K562 (cell line): ENCODE measurements at regions not wholly inside any gene's neighbourhood (a gene's known extent, or its start where the extent isn't known, plus 50 kb on each side); places are given as distances from the start of the nearest gene placed in this dataset.

Experiments used
- ATAC-seq: fragments of 200-7000 bp; cut with Tn5 transposase; 3 replicates; pipeline ENCODE4 v1.9.1; 2020; ENCODE audit warnings: moderate library complexity
- BruUV-seq: library from RNA; stranded (reverse); fragments of 400-500 nt; replicated peaks from 2 replicates; lab custom pipeline; 2021; lab: Mats Ljungman, UMichigan
- CTCF ChIA-PET: fragments of 300-600 bp; formaldehyde crosslinking; extraction: SDS; loops from one replicate; lab custom pipeline; 2021; ENCODE audit warnings: low intra/inter-chr PET ratio; lab: Yijun Ruan, JAX
- POLR2A ChIA-PET: fragments of 300-600, 350-650 bp; sonication (Branson Sonifier 250); formaldehyde crosslinking; extraction: SDS; loops from one replicate; lab custom pipeline; 2021; ENCODE audit warnings: antibody characterized with exemption, inconsistent platforms; lab: Yijun Ruan, JAX
- DNase-seq, 4 experiments: peaks; one replicate each; pipeline versions ENCODE4 v3.0.0 to v3.0.0-alpha.2; 2011 to 2018; ENCODE audit warnings: low spot score in 3 of 4, mixed read lengths in 3 of 4; ENCODE audit errors: extremely low read depth in 1 of 4
- FAIRE-seq: peaks from 2 replicates; lab custom pipeline; 2011; peaks lifted over from hg19 to GRCh38; lab: Jason Lieb, UNC
- H2AFZ ChIP-seq: 2 replicates; pipeline ENCODE4 v1.6.0; 2011; ENCODE audit warnings: low read depth, low read length, control low read depth, inconsistent platforms
- H3K27ac ChIP-seq: fragments of 200-600 bp; 3 replicates; pipeline ENCODE4 v1.8.0; 2011; ENCODE audit warnings: low read depth, mild to moderate bottlenecking, control low read depth, inconsistent platforms, low read length, moderate library complexity, mixed read lengths; ENCODE audit errors: extremely low read depth
- H3K27me3 ChIP-seq, 2 experiments: fragments of 300-600 bp in 1 of 2; 2 replicates in 1 of 2; 3 replicates in 1 of 2; pipeline versions ENCODE4 v1.6.0 to v1.8.0; 2011; ENCODE audit warnings: inconsistent platforms in 2 of 2, low read length in 2 of 2, mild to moderate bottlenecking in 1 of 2, mixed read lengths in 1 of 2, moderate library complexity in 1 of 2; ENCODE audit not compliant: control insufficient read depth in 2 of 2, insufficient read depth in 2 of 2
- H3K36me3 ChIP-seq: fragments of 300-600 bp; 3 replicates; pipeline ENCODE4 v1.8.0; 2011; ENCODE audit warnings: mild to moderate bottlenecking, low read length, inconsistent platforms; ENCODE audit not compliant: control insufficient read depth, insufficient read depth
- H3K4me1 ChIP-seq, 2 experiments: fragments of 200-600 bp in 1 of 2; replicated peaks in 1 of 2; 2 replicates in 1 of 2; 3 replicates in 1 of 2; pipeline versions ENCODE4 v1.5.1 to v1.8.0; 2011; ENCODE audit warnings: inconsistent platforms in 2 of 2, low read length in 2 of 2, mild to moderate bottlenecking in 1 of 2, mixed read lengths in 1 of 2, moderate library complexity in 1 of 2; ENCODE audit not compliant: control insufficient read depth in 2 of 2, insufficient read depth in 2 of 2
- H3K4me2 ChIP-seq: 2 replicates; pipeline ENCODE4 v1.6.1; 2011; ENCODE audit warnings: low read length, control low read depth, inconsistent platforms, mixed read lengths; ENCODE audit not compliant: insufficient read depth
- H3K4me3 ChIP-seq: fragments of 200-600 bp; sonication (generic), shearing (Covaris generic); 2 replicates; pipeline ENCODE4 v1.5.1; 2016; ENCODE audit warnings: control low read depth, inconsistent platforms
- H3K79me2 ChIP-seq: fragments of 200-600 bp; 3 replicates; pipeline ENCODE4 v1.8.0; 2011; ENCODE audit warnings: low read length, inconsistent platforms; ENCODE audit not compliant: control insufficient read depth, insufficient read depth
- H3K9ac ChIP-seq, 2 experiments: 2 replicates each; pipeline versions ENCODE4 v1.6.0 to v1.6.1; 2011; ENCODE audit warnings: low read depth in 2 of 2, low read length in 2 of 2, control low read depth in 1 of 2, inconsistent platforms in 1 of 2, mild to moderate bottlenecking in 1 of 2, mixed read lengths in 1 of 2; ENCODE audit not compliant: insufficient read depth in 1 of 2
- H3K9me1 ChIP-seq: one replicate; pipeline ENCODE4 v1.6.0; 2011; ENCODE audit warnings: inconsistent platforms, mild to moderate bottlenecking, low read length, moderate library complexity; ENCODE audit not compliant: control insufficient read depth, insufficient read depth
- H3K9me3 ChIP-seq: replicated peaks from 2 replicates; pipeline ENCODE4 v1.5.1; 2011; ENCODE audit warnings: low read depth, low read length, inconsistent platforms; ENCODE audit not compliant: control insufficient read depth, insufficient read depth
- H4K20me1 ChIP-seq: replicated peaks from 2 replicates; pipeline ENCODE4 v1.6.1; 2011; ENCODE audit warnings: low read length, inconsistent platforms, mixed read lengths; ENCODE audit not compliant: control insufficient read depth, insufficient read depth
- EZH2 ChIP-seq: IDR thresholded peaks from 2 replicates; pipeline ENCODE4 v1.6.1; 2012; ENCODE audit warnings: low read depth, mild to moderate bottlenecking, inconsistent platforms, low read length, borderline replicate concordance
- JUN ChIP-seq, 2 experiments: sonication (generic) in 1 of 2; formaldehyde crosslinking in 1 of 2; IDR thresholded peaks; 2 replicates each; pipeline versions ENCODE4 v1.6.1 to v1.8.0; 2012 to 2022; ENCODE audit warnings: borderline replicate concordance in 2 of 2, mild to moderate bottlenecking in 2 of 2, improper control_type of control experiment in 1 of 2, low read depth in 1 of 2, low read length in 1 of 2, missing genetic modification reagents in 1 of 2
- OTX1 ChIP-seq: fragments of 450-650 bp; formaldehyde crosslinking; IDR thresholded peaks from 2 replicates; pipeline ENCODE4 v1.4.0; 2022; ENCODE audit warnings: mild to moderate bottlenecking
- ZNF77 ChIP-seq: fragments of 250-450 bp; sonication (Bioruptor Pico); IDR thresholded peaks from 2 replicates; pipeline ENCODE4 v1.5.0; 2020
- ZNF79 ChIP-seq: fragments of 250-450 bp; sonication (Bioruptor Pico); IDR thresholded peaks from 2 replicates; pipeline ENCODE4 v1.4.0; 2020; ENCODE audit warnings: low read depth, mild to moderate bottlenecking, moderate library complexity
- in situ Hi-C: fragments of 300-500 bp; cut with MboI; formaldehyde crosslinking; loops from 4 replicates; pipeline ENCODE4 v1.15.0; 2018; ENCODE audit warnings: inconsistent platforms, mixed read lengths
- intact Hi-C: fragments of 100-400 bp; cut with micrococcal nuclease; formaldehyde crosslinking; loops from 2 replicates; pipeline ENCODE4 v1.14.2; 2022
- TF ChIP-seq, protein P1 (sequence below): fragments of 450-650 bp; IDR thresholded peaks from 2 replicates; pipeline ENCODE4 v1.6.1; 2016; ENCODE audit warnings: antibody characterized with exemption

GRCh38 chr17:54277868-54278267, 455.1 kb downstream of the KIF2B start:
- no peaks in the 10 kb centered on the region for H3K9me1 ChIP-seq
- H4K20me1 ChIP-seq: no peaks in the 10 kb centered on the region
- H3K4me3 ChIP-seq: no peak overlapping the region
- H3K27me3 ChIP-seq: no peaks in the 10 kb centered on the region
- intact Hi-C loops: no loop called here
- FAIRE-seq (no peak), DNase-seq (no peak), ATAC-seq (no peak)
- H3K4me2 ChIP-seq: no peak overlapping the region
- H3K36me3 ChIP-seq: no peaks in the 10 kb centered on the region
- in situ Hi-C loops: no loop called here
- no peaks in the 10 kb centered on the region for H3K9me3 ChIP-seq
- TF ChIP-seq ZNF77 (CRISPR knock-in tag) (no peak), ZNF79 (CRISPR knock-in tag) (no peak), OTX1 (CRISPR knock-in tag) (no peak), JUN (IDR thresholded peaks at IDR 0.05; ENCODE audit: borderline replicate concordance, low read depth, low read length) (no peak), JUN (CRISPR knock-in tag; IDR thresholded peaks at IDR 0.05; ENCODE audit: borderline replicate concordance) (no peak), EZH2 (no peak)
- TF ChIP-seq, protein P1, sequence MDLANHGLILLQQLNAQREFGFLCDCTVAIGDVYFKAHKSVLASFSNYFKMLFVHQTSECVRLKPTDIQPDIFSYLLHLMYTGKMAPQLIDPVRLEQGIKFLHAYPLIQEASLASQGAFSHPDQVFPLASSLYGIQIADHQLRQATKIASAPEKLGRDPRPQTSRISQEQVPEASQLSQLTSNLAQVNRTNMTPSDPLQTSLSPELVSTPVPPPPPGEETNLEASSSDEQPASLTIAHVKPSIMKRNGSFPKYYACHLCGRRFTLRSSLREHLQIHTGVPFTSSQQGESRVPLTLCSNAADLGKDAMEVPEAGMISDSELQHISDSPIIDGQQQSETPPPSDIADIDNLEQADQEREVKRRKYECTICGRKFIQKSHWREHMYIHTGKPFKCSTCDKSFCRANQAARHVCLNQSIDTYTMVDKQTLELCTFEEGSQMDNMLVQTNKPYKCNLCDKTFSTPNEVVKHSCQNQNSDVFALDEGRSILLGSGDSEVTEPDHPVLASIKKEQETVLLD: no peak
- no TSS peak for BruUV-seq
- ChIA-PET CTCF (no interaction called here), POLR2A (no interaction called here)
- no peaks in the 10 kb centered on the region for H3K79me2 ChIP-seq
- no peaks in the 10 kb centered on the region for H3K4me1 ChIP-seq
- H2AFZ ChIP-seq: no peak overlapping the region
- no peak overlapping the region for H3K9ac ChIP-seq
- H3K27ac ChIP-seq: no peak overlapping the region
